ENCODE measurements at regions not wholly inside any gene's neighbourhood (a gene's known extent, or its start where the extent isn't known, plus 50 kb on each side); places are given as distances from the start of the nearest gene placed in this dataset.

- no peaks in the 10 kb centered on the region for H4K20me1 ChIP-seq (ENCODE audit: insufficient read depth)
- no peaks in the 10 kb centered on the region for H3F3A ChIP-seq (ENCODE audit: insufficient read depth, low read depth)
- CTCF ChIA-PET, result no interaction called here
- no peak overlapping the region for H3K27ac ChIP-seq
- H3K4me1 ChIP-seq (replicated peaks; ENCODE audit: insufficient read depth), result no peaks in the 10 kb centered on the region
- intact Hi-C loops (cut with micrococcal nuclease; ENCODE audit: unreplicated experiment), result no loop called here
- BruUV-seq (replicated peaks), result no TSS peak
- POLR2A ChIA-PET (ENCODE audit: unreplicated experiment), result no interaction called here
- no peaks in the 10 kb centered on the region for H3K79me2 ChIP-seq (ENCODE audit: low read depth)
- no peak overlapping the region for H3K4me2 ChIP-seq
- H3K27me3 ChIP-seq (ENCODE audit: insufficient read depth, low read depth), result no peaks in the 10 kb centered on the region
- no peaks in the 10 kb centered on the region for H3K9me3 ChIP-seq (ENCODE audit: insufficient read depth, low read depth)
- no peak overlapping the region for H2AFZ ChIP-seq
- no peak for DNase-seq
- H3K36me3 ChIP-seq (ENCODE audit: low read depth), result no peaks in the 10 kb centered on the region
- H3K9me2 ChIP-seq (ENCODE audit: insufficient read depth), result no peaks in the 10 kb centered on the region
- no peak for TF ChIP-seq CTCF (conservative IDR thresholded peaks at IDR 0.05)
- no peak for TF ChIP-seq EZH2 (IDR thresholded peaks at IDR 0.05; ENCODE audit: low read depth)
- H3K4me3 ChIP-seq, result no peak overlapping the region
Observed at GRCh38 chr2:51220606-51221005, 188.7 kb upstream of the NRXN1 start.

- Histone ChIP-seq H4K20me1 (ENCODE audit: insufficient read depth) (no peaks in the 10 kb centered on the region), H2AFZ (no peak overlapping the region), H3K79me2 (ENCODE audit: low read depth) (no peaks in the 10 kb centered on the region), H3K9me2 (ENCODE audit: insufficient read depth) (no peaks in the 10 kb centered on the region), H3K4me3 (no peak overlapping the region), H3F3A (ENCODE audit: insufficient read depth, low read depth) (no peaks in the 10 kb centered on the region), H3K27me3 (ENCODE audit: insufficient read depth, low read depth) (no peaks in the 10 kb centered on the region), H3K4me1 (replicated peaks; ENCODE audit: insufficient read depth) (no peaks in the 10 kb centered on the region), H3K9me3 (ENCODE audit: insufficient read depth, low read depth) (no peaks in the 10 kb centered on the region), H3K4me2 (no peak overlapping the region), H3K36me3 (ENCODE audit: low read depth) (no peaks in the 10 kb centered on the region), H3K27ac (no peak overlapping the region)
- DNase-seq, result no peak
- CTCF ChIA-PET, result no interaction called here
- POLR2A ChIA-PET (ENCODE audit: unreplicated experiment), result no interaction called here
- TF ChIP-seq EZH2 (IDR thresholded peaks at IDR 0.05; ENCODE audit: low read depth) (no peak), CTCF (conservative IDR thresholded peaks at IDR 0.05) (no peak)
- no TSS peak for BruUV-seq (replicated peaks)
- intact Hi-C loops (cut with micrococcal nuclease; ENCODE audit: unreplicated experiment), result no loop called here
Observed at GRCh38 chr2:51220080-51220479, 188.1 kb upstream of the NRXN1 start.

GRCh38 chr2:51219468-51219867 is 187.5 kb upstream of the NRXN1 start:
- H4K20me1 ChIP-seq (ENCODE audit: insufficient read depth), result no peaks in the 10 kb centered on the region
- no TSS peak for BruUV-seq (replicated peaks)
- CTCF ChIA-PET, result no interaction called here

More at GRCh38 chr2:51219468-51219867, 187.5 kb upstream of the NRXN1 start:
- Histone ChIP-seq H3K4me3 (no peak overlapping the region), H3K9me3 (ENCODE audit: insufficient read depth, low read depth) (no peaks in the 10 kb centered on the region), H3K9me2 (ENCODE audit: insufficient read depth) (no peaks in the 10 kb centered on the region), H3K4me1 (replicated peaks; ENCODE audit: insufficient read depth) (no peaks in the 10 kb centered on the region), H3K36me3 (ENCODE audit: low read depth) (no peaks in the 10 kb centered on the region), H3K4me2 (no peak overlapping the region), H3K27ac (no peak overlapping the region), H3K79me2 (ENCODE audit: low read depth) (no peaks in the 10 kb centered on the region), H2AFZ (no peak overlapping the region), H3F3A (ENCODE audit: insufficient read depth, low read depth) (no peaks in the 10 kb centered on the region), H3K27me3 (ENCODE audit: insufficient read depth, low read depth) (no peaks in the 10 kb centered on the region)
- TF ChIP-seq CTCF (conservative IDR thresholded peaks at IDR 0.05) (no peak), EZH2 (IDR thresholded peaks at IDR 0.05; ENCODE audit: low read depth) (no peak)
- DNase-seq, result no peak
- POLR2A ChIA-PET (ENCODE audit: unreplicated experiment), result no interaction called here
- intact Hi-C loops (cut with micrococcal nuclease; ENCODE audit: unreplicated experiment), result no loop called here

Measured in PC-9 (cell line).